MM.1S (cell line): ENCODE measurements at regions not wholly inside any gene's neighbourhood (a gene's known extent, or its start where the extent isn't known, plus 50 kb on each side); places are given as distances from the start of the nearest gene placed in this dataset.

Experiments
- CTCF ChIP-seq: fragments of 300-600 bp; sonication (generic); IDR thresholded peaks from 2 replicates; pipeline ENCODE4 v1.5.1; 2016; ENCODE audit warnings: antibody characterized with exemption, low read length, mixed read lengths
- EZH2 ChIP-seq: fragments of 300-600 bp; sonication (generic); optimal IDR thresholded peaks from 2 replicates; pipeline ENCODE3; 2017; ENCODE audit warnings: low read depth, mild to moderate bottlenecking, antibody characterized with exemption, low read length, mixed read lengths
- EZH2phosphoT487 ChIP-seq: fragments of 300-600 bp; sonication (generic); IDR thresholded peaks from 2 replicates; pipeline ENCODE4 v1.6.1; 2018; ENCODE audit warnings: antibody characterized with exemption, low read length

- no peak for TF ChIP-seq CTCF
- no peak for TF ChIP-seq EZH2
- no peak for TF ChIP-seq EZH2phosphoT487
Observed at GRCh38 chr1:30103708-30104411, 619.5 kb downstream of the MATN1 start.
